ENCODE measurements at regions not wholly inside any gene's neighbourhood (a gene's known extent, or its start where the extent isn't known, plus 50 kb on each side); places are given as distances from the start of the nearest gene placed in this dataset.

GRCh38 chr13:80097561-80097960, 243.4 kb downstream of the SPRY2 start:
- ATAC-seq (no peak), DNase-seq (ENCODE audit: low read depth, low spot score) (no peak)
- H3K9ac ChIP-seq (ENCODE audit: low read length) = no peak overlapping the region
- no peaks in the 10 kb centered on the region for H3K9me2 ChIP-seq (ENCODE audit: insufficient read depth)
- no peaks in the 10 kb centered on the region for H3K4me1 ChIP-seq (ENCODE audit: control insufficient read depth in 1 of 2, insufficient read depth in 2 of 2, low read length in 2 of 2)
- no peak overlapping the region for H3K4me2 ChIP-seq (ENCODE audit: low read length)
- ChIA-PET RAD21 (ENCODE audit: low non-redundant PET in 1 of 2, low total read pairs in 2 of 2, uncharacterized antibody in 2 of 2, unreplicated experiment in 2 of 2) (no interaction called here), POLR2A (no interaction called here), CTCF (no interaction called here)
- H3K4me3 ChIP-seq (replicated peaks in 1 of 2; ENCODE audit: low read depth in 1 of 2, low read length in 2 of 2) = no peak overlapping the region
- H3K27ac ChIP-seq (ENCODE audit: low read depth, low read length) = no peak overlapping the region
- no peak for TF ChIP-seq ZNF274 (IDR thresholded peaks at IDR 0.05; ENCODE audit: low read depth, low read length)
- BruUV-seq (replicated peaks) = no TSS peak
- H4K20me1 ChIP-seq (ENCODE audit: insufficient read depth) = no peaks in the 10 kb centered on the region
- H3K36me3 ChIP-seq (ENCODE audit: control insufficient read depth in 1 of 2, insufficient read depth in 2 of 2, low read length in 2 of 2) = no peaks in the 10 kb centered on the region
- H3K9me3 ChIP-seq (ENCODE audit: control insufficient read depth in 1 of 2, insufficient read depth in 1 of 2, low read depth in 1 of 2, low read length in 2 of 2) = no peaks in the 10 kb centered on the region
- H3K27me3 ChIP-seq (ENCODE audit: insufficient read depth, low read length) = no peaks in the 10 kb centered on the region
- H3K79me2 ChIP-seq (ENCODE audit: insufficient read depth, low read length) = no peaks in the 10 kb centered on the region
- intact Hi-C loops (cut with micrococcal nuclease) = no loop called here
- H2AFZ ChIP-seq (ENCODE audit: low read depth, low read length, poor library complexity, severe bottlenecking) = peak overlapping the region; percentile 9

GRCh38 chr13:80096383-80096782, 244.5 kb downstream of the SPRY2 start:
- ChIA-PET CTCF (no interaction called here), RAD21 (ENCODE audit: low non-redundant PET in 1 of 2, low total read pairs in 2 of 2, uncharacterized antibody in 2 of 2, unreplicated experiment in 2 of 2) (no interaction called here), POLR2A (no interaction called here)
- H3K4me2 ChIP-seq (ENCODE audit: low read length) = no peak overlapping the region
- ATAC-seq (no peak), DNase-seq (ENCODE audit: low read depth, low spot score) (no peak)
- H3K36me3 ChIP-seq (ENCODE audit: control insufficient read depth in 1 of 2, insufficient read depth in 2 of 2, low read length in 2 of 2) = no peaks in the 10 kb centered on the region
- no peak overlapping the region for H3K9ac ChIP-seq (ENCODE audit: low read length)
- no peak overlapping the region for H2AFZ ChIP-seq (ENCODE audit: low read depth, low read length, poor library complexity, severe bottlenecking)
- no peak overlapping the region for H3K27ac ChIP-seq (ENCODE audit: low read depth, low read length)
- H3K9me3 ChIP-seq (ENCODE audit: control insufficient read depth in 1 of 2, insufficient read depth in 1 of 2, low read depth in 1 of 2, low read length in 2 of 2) = no peaks in the 10 kb centered on the region
- H3K79me2 ChIP-seq (ENCODE audit: insufficient read depth, low read length) = no peaks in the 10 kb centered on the region
- no peaks in the 10 kb centered on the region for H3K4me1 ChIP-seq (ENCODE audit: control insufficient read depth in 1 of 2, insufficient read depth in 2 of 2, low read length in 2 of 2)
- H3K27me3 ChIP-seq (ENCODE audit: insufficient read depth, low read length) = no peaks in the 10 kb centered on the region
- intact Hi-C loops (cut with micrococcal nuclease) = no loop called here
- H3K9me2 ChIP-seq (ENCODE audit: insufficient read depth) = no peaks in the 10 kb centered on the region
- H4K20me1 ChIP-seq (ENCODE audit: insufficient read depth) = no peaks in the 10 kb centered on the region
- H3K4me3 ChIP-seq (replicated peaks in 1 of 2; ENCODE audit: low read depth in 1 of 2, low read length in 2 of 2) = no peak overlapping the region
- no TSS peak for BruUV-seq (replicated peaks)
- TF ChIP-seq POLR2AphosphoS5 (IDR thresholded peaks at IDR 0.05; ENCODE audit: low read depth, low read length) (no peak), ELF1 (IDR thresholded peaks at IDR 0.05; ENCODE audit: borderline replicate concordance, low read depth) (no peak), SRF (IDR thresholded peaks at IDR 0.05; ENCODE audit: low read depth) (no peak), EGR1 (IDR thresholded peaks at IDR 0.05; ENCODE audit: low read depth) (no peak), YY1 (IDR thresholded peaks at IDR 0.05; ENCODE audit: extremely low read depth, insufficient replicate concordance, low read depth, low read length) (no peak), ZBTB33 (IDR thresholded peaks at IDR 0.05; ENCODE audit: extremely low read depth, insufficient replicate concordance, low read length) (no peak), SP1 (IDR thresholded peaks at IDR 0.05; ENCODE audit: low read depth) (no peak), EZH2 (IDR thresholded peaks at IDR 0.05) (no peak), REST (IDR thresholded peaks at IDR 0.05; ENCODE audit: low read depth) (no peak), EZH2phosphoT487 (IDR thresholded peaks at IDR 0.05; ENCODE audit: borderline replicate concordance) (no peak), CBX3 (IDR thresholded peaks at IDR 0.05; ENCODE audit: low read depth) (no peak), CTCF (IDR thresholded peaks at IDR 0.05 in 2 of 3, conservative IDR thresholded peaks at IDR 0.05 in 1 of 3; ENCODE audit: borderline replicate concordance in 1 of 3, insufficient read depth in 1 of 3, low read depth in 2 of 3, low read length in 2 of 3) (no peak), MAX (IDR thresholded peaks at IDR 0.05) (no peak)
